ENCODE measurements at regions not wholly inside any gene's neighbourhood (a gene's known extent, or its start where the extent isn't known, plus 50 kb on each side); places are given as distances from the start of the nearest gene placed in this dataset.
A peak's percentile ranks its signal among the peaks of the same experiment; 100 is the strongest.

GRCh38 chr16:26959416-26960009 lies 107.2 kb upstream of the C16orf82 start:
- no peak for DNase-seq (ENCODE audit: low spot score)
- no peak for TF ChIP-seq CTCF (IDR thresholded peaks at IDR 0.05; ENCODE audit: extremely low read depth, insufficient read depth, missing control alignments)
- in situ Hi-C loops (cut with MboI; ENCODE audit: low pct_unique_long_range_greater_than_20kb, low sequenced_read_pairs, unreplicated experiment): no loop called here

- DNase-seq (ENCODE audit: low spot score): no peak
- no peak for TF ChIP-seq CTCF (IDR thresholded peaks at IDR 0.05; ENCODE audit: extremely low read depth, insufficient read depth, missing control alignments)
- in situ Hi-C loops (cut with MboI; ENCODE audit: low pct_unique_long_range_greater_than_20kb, low sequenced_read_pairs, unreplicated experiment): no loop called here
Measured at GRCh38 chr16:26961459-26961858, 105.3 kb upstream of the C16orf82 start.

- DNase-seq (ENCODE audit: low spot score): peak; percentile 30
- in situ Hi-C loops (cut with MboI; ENCODE audit: low pct_unique_long_range_greater_than_20kb, low sequenced_read_pairs, unreplicated experiment): no loop called here
- TF ChIP-seq CTCF (IDR thresholded peaks at IDR 0.05; ENCODE audit: extremely low read depth, insufficient read depth, missing control alignments): peak; percentile 24
Measured at GRCh38 chr16:26963109-26963508, 103.6 kb upstream of the C16orf82 start.

- TF ChIP-seq CTCF (IDR thresholded peaks at IDR 0.05; ENCODE audit: extremely low read depth, insufficient read depth, missing control alignments): no peak
- in situ Hi-C loops (cut with MboI; ENCODE audit: low pct_unique_long_range_greater_than_20kb, low sequenced_read_pairs, unreplicated experiment): no loop called here
- DNase-seq (ENCODE audit: low spot score): no peak
Measured at GRCh38 chr16:26969589-26970231, 97.0 kb upstream of the C16orf82 start.

GRCh38 chr16:26970292-26970691 lies 96.4 kb upstream of the C16orf82 start:
- in situ Hi-C loops (cut with MboI; ENCODE audit: low pct_unique_long_range_greater_than_20kb, low sequenced_read_pairs, unreplicated experiment): no loop called here
- DNase-seq (ENCODE audit: low spot score): no peak
- TF ChIP-seq CTCF (IDR thresholded peaks at IDR 0.05; ENCODE audit: extremely low read depth, insufficient read depth, missing control alignments): no peak

- in situ Hi-C loops (cut with MboI; ENCODE audit: low pct_unique_long_range_greater_than_20kb, low sequenced_read_pairs, unreplicated experiment): no loop called here
- DNase-seq (ENCODE audit: low spot score): no peak
- no peak for TF ChIP-seq CTCF (IDR thresholded peaks at IDR 0.05; ENCODE audit: extremely low read depth, insufficient read depth, missing control alignments)
Measured at GRCh38 chr16:26976873-26977272, 89.9 kb upstream of the C16orf82 start.

Measured in GM13977 (cell line).